ENCODE measurements at regions not wholly inside any gene's neighbourhood (a gene's known extent, or its start where the extent isn't known, plus 50 kb on each side); places are given as distances from the start of the nearest gene placed in this dataset.

- no peak for DNase-seq (ENCODE audit: low read depth in 2 of 2)
Observed at GRCh38 chr12:118467641-118468305, 91.4 kb downstream of the SUDS3 start.

DNA sequence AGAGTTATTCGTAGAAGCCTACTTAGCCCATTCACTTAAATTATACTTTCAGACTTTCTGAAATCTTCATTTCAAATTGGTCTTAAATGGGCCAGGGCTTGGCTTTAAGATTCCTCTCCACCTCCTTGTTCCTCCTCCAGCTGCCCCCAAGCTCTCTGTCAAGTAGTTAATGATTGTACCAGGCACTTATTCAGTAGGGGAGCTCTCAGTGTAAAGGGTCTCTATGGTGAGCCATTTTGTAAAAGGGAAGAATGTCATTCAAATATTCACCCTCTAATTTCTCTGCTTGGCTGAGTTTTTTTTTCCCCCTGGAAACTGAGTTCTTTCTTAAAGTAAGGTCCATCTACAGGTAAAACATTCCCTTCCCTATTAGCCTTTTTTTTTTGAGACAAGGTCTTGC is 96.6 kb downstream of the SUDS3 start:
- DNase-seq (ENCODE audit: low read depth in 2 of 2), result no peak

DNA sequence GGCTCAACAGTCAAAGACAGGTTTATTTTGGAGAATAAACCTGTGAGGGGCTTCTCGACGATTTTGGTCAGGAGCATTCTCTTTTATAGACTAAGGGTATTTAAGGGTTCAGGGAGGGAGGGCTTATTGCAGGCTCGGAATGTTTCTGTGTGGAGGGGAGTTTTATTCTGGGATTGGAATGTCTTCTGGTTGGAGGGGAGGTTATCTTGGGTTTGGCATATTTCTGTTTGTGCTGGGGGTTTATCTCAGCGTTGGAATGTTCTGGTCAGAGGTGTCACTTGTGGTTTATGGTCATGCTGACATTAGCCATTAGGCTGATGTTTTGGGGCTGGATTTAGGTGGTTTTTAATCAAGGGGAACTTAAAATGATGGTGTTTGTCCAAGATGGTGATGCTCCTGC is 103.9 kb downstream of the SUDS3 start:
- DNase-seq (ENCODE audit: low read depth in 2 of 2), result no peak

DNA sequence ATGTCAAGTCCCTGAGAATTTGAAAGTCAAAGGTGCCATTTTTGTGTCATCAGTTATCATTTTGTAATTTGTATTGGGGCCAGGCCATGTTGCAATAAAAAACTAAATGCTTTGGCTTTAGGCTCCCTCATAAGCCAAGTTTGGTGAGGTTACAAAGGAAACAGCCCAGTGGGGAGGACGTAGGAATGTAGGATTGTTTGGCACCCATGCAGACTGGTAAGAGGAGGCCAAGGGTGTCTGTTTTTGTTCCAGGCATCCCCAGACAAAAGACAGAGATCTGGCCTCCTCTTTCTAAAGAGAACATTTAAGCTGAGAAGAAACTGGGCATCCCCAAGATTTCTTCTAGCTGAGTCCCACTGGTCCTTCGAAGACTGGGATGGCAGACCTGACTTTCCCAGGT is 111.7 kb downstream of the SUDS3 start:
- no peak for DNase-seq (ENCODE audit: low read depth in 2 of 2)

DNA sequence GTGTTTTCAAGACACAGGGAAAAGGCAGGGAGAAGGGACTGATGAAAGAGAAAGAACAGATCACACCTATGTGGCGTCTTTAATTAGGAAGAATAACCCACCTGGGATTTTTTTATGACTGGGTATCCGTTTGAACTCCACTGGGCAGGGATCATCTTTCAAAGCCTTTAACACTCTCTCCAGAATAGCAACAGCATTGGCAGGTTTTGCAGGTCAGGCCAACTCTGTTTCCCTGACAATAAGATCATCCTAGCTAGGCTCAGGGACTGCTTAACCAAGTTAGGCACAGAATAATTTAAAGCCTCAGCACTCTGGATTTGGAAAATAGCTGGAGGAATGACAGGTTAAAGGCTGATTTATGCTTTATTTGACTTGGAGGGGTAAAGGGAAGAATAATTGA is 117.6 kb downstream of the SUDS3 start:
- no peak for DNase-seq (ENCODE audit: low read depth in 2 of 2)

DNA sequence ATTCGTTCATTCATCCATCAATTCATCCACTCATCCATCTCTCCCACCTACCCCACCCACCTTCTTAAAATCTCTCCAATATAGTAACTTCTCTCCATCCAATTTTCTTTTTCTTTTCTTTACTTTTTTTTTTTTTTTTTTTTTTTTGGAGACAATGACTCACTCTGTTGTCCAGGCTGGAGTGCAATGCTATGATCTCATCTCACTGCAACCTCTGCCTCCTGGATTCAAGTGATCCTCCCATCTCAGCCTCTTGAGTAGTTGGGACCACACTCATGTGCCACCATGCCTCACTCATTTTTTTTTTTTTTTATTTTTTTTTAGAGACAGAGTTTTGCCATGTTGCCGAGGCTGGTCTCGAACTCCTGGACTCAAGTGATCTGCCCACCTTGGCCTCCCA is 118.4 kb downstream of the SUDS3 start:
- no peak for DNase-seq (ENCODE audit: low read depth in 2 of 2)

DNA sequence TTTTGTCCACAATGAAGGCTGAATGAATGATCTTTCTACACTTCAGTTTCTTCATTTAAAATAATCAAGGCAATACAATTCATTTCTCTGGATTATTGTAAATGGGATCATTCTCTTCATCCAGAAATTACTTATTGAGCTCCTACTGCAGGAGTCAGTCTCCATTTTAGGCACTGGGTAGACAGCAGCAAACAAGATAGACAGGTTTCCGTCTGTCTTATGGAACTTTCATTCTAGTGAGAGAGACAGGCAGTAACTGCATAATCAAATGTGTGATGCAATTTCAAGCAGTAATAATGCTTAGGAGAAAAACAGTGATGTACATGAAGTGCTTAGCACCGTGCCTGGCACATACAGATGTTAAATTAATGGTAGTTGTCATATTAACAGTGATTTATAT is 118.9 kb downstream of the SUDS3 start:
- no peak for DNase-seq (ENCODE audit: low read depth in 2 of 2)

DNA sequence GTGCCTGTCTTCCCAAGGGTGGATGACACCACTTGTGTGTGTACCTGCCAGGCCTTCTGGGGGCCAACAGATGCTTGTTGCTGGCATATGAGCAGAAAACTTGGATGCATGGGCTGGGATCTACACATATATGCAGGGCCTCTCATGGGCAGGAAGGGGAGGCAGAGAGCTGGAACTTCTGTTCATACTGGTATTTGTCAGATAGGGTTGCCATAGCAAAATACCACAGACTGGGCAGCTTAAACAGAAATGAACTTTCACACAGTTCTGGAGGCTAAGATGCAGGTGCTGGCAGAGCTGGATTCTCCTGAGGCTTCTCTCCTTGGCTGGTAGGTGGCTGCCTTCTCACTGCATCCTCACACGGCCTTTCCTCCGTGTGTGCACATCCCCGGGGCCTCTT is 121.8 kb downstream of the SUDS3 start:
- DNase-seq (ENCODE audit: low read depth in 2 of 2), result no peak

- no peak for DNase-seq (ENCODE audit: low read depth in 2 of 2)
Observed at GRCh38 chr12:118500299-118500698, 123.9 kb downstream of the SUDS3 start.

DNA sequence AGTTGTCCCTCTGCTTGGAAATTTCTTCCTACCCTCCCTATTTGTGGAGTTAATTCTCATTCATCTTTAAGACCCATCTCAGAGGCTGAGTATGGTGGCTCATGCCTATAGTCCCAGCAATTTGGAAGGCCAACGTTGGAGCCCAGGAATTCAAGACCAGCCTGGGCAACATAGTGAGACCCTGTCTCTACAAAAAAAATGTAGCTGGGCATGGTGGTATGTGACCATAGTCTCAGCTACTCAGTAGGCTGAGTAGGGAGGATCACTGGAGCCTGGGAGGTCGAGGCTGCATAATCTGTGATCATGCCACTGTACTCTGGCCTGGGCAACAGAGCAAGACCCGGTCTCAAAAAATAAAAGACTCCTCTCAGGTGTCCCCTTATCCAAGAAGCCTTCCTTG is 125.1 kb downstream of the SUDS3 start:
- DNase-seq (ENCODE audit: low read depth in 2 of 2), result no peak

DNA sequence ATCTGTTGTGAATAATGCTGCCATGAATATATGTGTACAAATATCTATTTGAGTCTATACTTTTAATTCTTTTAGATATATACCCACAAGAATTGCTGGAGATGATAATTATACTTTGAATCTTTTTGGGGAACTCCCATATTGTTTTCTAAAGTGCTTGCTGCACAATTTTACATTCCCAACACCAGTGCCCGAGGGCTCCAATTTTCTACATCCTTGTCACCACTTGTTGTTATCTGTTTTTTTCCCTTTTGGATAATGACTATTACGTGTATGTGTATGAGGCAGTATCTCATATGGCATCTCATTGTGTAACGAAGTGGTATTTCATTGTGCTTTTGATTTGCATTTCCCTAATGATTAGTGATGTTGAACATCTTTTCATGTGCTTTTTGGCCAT is 127.1 kb downstream of the SUDS3 start:
- DNase-seq (ENCODE audit: low read depth in 2 of 2), result no peak

GRCh38 chr12:118512669-118513068 is 136.3 kb downstream of the SUDS3 start:
- no peak for DNase-seq (ENCODE audit: low read depth in 2 of 2)

- DNase-seq (ENCODE audit: low read depth in 2 of 2), result no peak
Observed at GRCh38 chr12:118513611-118514010, 137.3 kb downstream of the SUDS3 start.

GRCh38 chr12:118514297-118514696 is 137.9 kb downstream of the SUDS3 start:
- no peak for DNase-seq (ENCODE audit: low read depth in 2 of 2)

GRCh38 chr12:118520214-118521035 is 144.1 kb downstream of the SUDS3 start:
- no peak for DNase-seq (ENCODE audit: low read depth in 2 of 2)

DNA sequence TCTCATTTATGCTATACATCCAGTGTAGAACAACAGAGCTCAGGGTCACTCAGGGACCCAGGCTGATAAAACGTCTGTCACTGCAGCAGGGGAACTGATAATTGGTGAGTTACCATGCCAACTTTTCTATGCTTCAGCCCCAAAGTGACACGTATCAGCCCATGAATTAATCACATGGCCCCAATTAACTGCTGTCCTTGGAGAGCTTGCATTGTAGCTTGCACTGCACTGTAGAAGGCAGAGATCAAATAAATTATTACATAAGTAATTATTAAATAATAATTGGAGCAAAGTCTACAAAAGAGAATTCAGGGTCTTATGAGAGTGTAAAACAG is 144.6 kb downstream of the SUDS3 start:
- no peak for DNase-seq (ENCODE audit: low read depth in 2 of 2)

GRCh38 chr12:118524446-118524845 is 148.1 kb downstream of the SUDS3 start:
- DNase-seq (ENCODE audit: low read depth in 2 of 2), result no peak

DNA sequence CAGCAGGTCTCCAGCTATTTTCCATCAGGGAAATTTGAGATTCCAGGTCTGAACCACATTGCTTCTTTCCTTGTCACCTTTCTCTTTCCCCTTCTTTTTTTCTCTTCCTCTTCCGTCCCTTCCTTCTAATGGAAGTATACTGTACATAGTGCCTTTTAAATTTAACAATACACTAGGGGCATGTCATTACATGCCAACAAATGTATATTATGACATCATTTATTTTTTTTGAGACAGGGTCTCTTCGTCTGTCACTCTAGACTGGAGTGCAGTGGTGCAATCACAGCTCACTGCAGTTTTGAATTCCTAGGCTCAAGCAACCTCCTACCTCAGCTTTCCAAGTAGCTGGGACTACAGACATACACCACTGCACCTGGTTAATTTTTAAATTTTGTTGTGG is 148.9 kb downstream of the SUDS3 start:
- no peak for DNase-seq (ENCODE audit: low read depth in 2 of 2)

DNA sequence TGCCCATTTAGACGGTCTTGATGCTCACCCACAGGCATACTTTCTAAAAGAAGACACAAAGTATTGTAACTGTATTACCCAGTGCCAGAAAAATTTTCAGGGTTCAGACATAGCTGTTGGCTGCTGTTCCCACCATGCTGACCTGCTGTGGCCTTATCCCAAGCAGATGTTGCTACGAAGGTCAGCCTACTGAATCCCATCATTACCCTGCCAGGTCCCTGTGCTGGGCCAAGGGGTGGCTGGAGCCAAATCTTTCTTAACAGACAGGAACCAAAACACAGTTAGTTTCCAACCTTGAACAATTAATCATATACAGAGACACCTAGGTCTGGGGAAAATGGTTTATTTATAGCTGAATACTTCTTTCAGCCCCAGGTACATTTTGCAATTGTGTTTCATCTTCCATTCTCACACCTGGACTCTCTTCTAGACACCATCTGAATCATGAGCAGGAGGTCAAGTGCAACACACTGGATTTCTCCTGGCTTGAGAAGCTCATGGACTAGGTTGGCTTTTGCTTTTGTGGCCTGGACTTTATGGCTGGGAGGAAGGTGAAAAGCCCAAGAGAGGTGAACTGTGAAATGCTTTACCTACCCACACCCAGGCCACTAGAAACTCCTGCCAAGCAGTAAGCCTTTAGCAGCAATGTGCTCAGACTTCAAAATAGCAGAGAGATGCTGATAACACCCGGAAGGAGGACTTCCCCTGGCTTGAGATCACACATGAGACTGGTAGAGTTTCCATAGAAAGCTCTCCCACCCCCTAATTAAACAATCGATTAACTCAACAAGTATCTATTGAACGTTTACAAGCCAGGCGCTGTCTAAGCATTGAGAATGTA is 150.1 kb downstream of the SUDS3 start:
- DNase-seq (ENCODE audit: low read depth in 2 of 2), result no peak

GRCh38 chr12:118527310-118527709 is 151.0 kb downstream of the SUDS3 start:
- DNase-seq (ENCODE audit: low read depth in 2 of 2), result no peak

GRCh38 chr12:118528625-118529024 is 152.3 kb downstream of the SUDS3 start:
- DNase-seq (ENCODE audit: low read depth in 2 of 2), result no peak

DNA sequence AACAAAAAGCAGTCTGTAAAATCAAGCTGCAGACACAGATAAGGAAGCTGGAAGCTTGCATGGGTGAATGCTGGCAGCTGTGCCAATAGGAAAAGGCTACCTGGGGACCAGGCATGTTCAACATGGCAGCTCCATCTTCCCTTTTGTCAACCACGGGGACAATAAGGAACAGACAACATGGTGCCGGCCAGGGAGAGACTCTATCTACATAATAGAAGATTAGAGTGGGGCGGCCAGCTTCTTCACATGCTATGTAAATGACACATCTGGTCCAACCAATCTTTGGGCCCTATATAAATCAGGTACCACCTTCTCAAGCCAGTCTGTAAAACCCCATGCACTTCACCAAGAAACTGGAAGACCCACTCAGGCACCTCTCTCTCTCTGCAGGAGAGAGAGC is 157.6 kb downstream of the SUDS3 start:
- no peak for DNase-seq (ENCODE audit: low read depth in 2 of 2)

Measured in dermis microvascular lymphatic vessel endothelial cell (primary cell).